ENCODE measurements at regions not wholly inside any gene's neighbourhood (a gene's known extent, or its start where the extent isn't known, plus 50 kb on each side); places are given as distances from the start of the nearest gene placed in this dataset.

DNA sequence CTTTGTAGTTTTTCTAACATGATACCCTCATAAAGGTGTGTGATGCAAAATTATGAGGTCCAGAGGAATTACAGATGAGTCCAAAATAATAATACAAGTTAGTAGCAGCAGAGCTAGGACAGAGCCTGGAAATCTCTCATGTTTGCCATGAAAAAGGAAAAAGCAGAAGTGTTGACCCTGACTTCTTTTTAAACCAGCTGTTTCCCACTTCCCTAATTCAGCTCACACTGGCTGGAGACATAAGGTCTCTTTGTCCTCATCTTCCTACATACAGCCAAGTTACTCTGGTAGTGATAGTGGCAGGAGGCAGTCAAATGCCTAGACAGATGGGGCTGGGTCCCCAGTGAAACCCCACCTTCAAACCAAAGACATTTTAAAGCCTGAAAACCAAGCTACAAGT lies 269.2 kb downstream of the C7orf25 start:
- no peak overlapping the region for H3K27ac Mint-ChIP-seq
- Histone ChIP-seq H3K23me2 (ENCODE audit: insufficient read length, low read depth, low read length, poor library complexity, severe bottlenecking) (no peaks in the 10 kb centered on the region), H3K18ac (ENCODE audit: insufficient read length, low read depth, low read length) (no peak overlapping the region), H2BK20ac (ENCODE audit: low read depth, low read length, poor library complexity, severe bottlenecking) (no peak overlapping the region), H2BK5ac (ENCODE audit: insufficient read length, low read length) (no peak overlapping the region), H3K27ac (ENCODE audit: insufficient read length, low read depth, low read length) (no peak overlapping the region), H3K56ac (ENCODE audit: insufficient read length, low read depth, low read length) (no peak overlapping the region), H2AK5ac (ENCODE audit: insufficient read length, low read length) (no peak overlapping the region), H2BK12ac (ENCODE audit: insufficient read length, low read depth, low read length) (no peak overlapping the region), H3K4ac (ENCODE audit: low read depth, low read length) (no peak overlapping the region), H2AFZ (ENCODE audit: low read length) (no peak overlapping the region), H4K8ac (replicated peaks; ENCODE audit: insufficient read length, low read depth, low read length) (no peak overlapping the region), H3K9me3 (ENCODE audit: control insufficient read depth, low read depth, low read length) (peaks cover 8% of the 10 kb centered on the region), H3K9ac (ENCODE audit: extremely low read depth, insufficient read length, low read length) (no peak overlapping the region), H4K5ac (ENCODE audit: insufficient read length, low read depth, low read length) (no peak overlapping the region), H3K27me3 (ENCODE audit: insufficient read depth, low read length) (no peaks in the 10 kb centered on the region), H2BK15ac (ENCODE audit: low read depth, low read length) (no peak overlapping the region), H3K79me2 (ENCODE audit: insufficient read depth, low read length) (no peaks in the 10 kb centered on the region), H4K20me1 (ENCODE audit: control insufficient read depth, insufficient read depth, insufficient read length) (no peaks in the 10 kb centered on the region), H3K23ac (ENCODE audit: insufficient read length, low read depth, low read length) (no peak overlapping the region), H4K91ac (ENCODE audit: insufficient read length, low read depth, low read length) (no peak overlapping the region), H3K79me1 (ENCODE audit: insufficient read depth, low read depth, low read length, poor library complexity, severe bottlenecking) (no peaks in the 10 kb centered on the region), H3K4me1 (ENCODE audit: insufficient read depth, low read length) (no peaks in the 10 kb centered on the region), H3T11ph (ENCODE audit: low read length) (no peak overlapping the region), H2BK120ac (ENCODE audit: low read depth, low read length, poor library complexity, severe bottlenecking) (no peak overlapping the region), H3K4me2 (ENCODE audit: insufficient read depth, insufficient read length, low read length) (no peak overlapping the region), H3K14ac (ENCODE audit: insufficient read depth, low read length) (no peak overlapping the region)
- H3K27me3 Mint-ChIP-seq (ENCODE audit: low read depth) = no peaks in the 10 kb centered on the region
- no peak overlapping the region for H3K4me3 Mint-ChIP-seq
- TF ChIP-seq, protein P1, sequence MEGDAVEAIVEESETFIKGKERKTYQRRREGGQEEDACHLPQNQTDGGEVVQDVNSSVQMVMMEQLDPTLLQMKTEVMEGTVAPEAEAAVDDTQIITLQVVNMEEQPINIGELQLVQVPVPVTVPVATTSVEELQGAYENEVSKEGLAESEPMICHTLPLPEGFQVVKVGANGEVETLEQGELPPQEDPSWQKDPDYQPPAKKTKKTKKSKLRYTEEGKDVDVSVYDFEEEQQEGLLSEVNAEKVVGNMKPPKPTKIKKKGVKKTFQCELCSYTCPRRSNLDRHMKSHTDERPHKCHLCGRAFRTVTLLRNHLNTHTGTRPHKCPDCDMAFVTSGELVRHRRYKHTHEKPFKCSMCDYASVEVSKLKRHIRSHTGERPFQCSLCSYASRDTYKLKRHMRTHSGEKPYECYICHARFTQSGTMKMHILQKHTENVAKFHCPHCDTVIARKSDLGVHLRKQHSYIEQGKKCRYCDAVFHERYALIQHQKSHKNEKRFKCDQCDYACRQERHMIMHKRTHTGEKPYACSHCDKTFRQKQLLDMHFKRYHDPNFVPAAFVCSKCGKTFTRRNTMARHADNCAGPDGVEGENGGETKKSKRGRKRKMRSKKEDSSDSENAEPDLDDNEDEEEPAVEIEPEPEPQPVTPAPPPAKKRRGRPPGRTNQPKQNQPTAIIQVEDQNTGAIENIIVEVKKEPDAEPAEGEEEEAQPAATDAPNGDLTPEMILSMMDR (conservative IDR thresholded peaks at IDR 0.05) = no peak
- no peak for DNase-seq
- peaks cover 5 to 9% of the 10 kb centered on the region in 2 experiments; a peak in 4 of 5 replicates for H3K9me3 Mint-ChIP-seq
- peaks cover 4 to 6% (median 5%) of the 10 kb centered on the region in 3 experiments; a peak in 4 of 7 replicates for H3K36me3 Mint-ChIP-seq (ENCODE audit: insufficient read depth in 1 of 3, low read depth in 3 of 3)
- peaks cover 0 to 3% of the 10 kb centered on the region in 2 experiments; a peak in 1 of 4 replicates for H3K4me1 Mint-ChIP-seq
